Breast epithelium (tissue), 4 donors: ENCODE measurements at regions not wholly inside any gene's neighbourhood (a gene's known extent, or its start where the extent isn't known, plus 50 kb on each side); places are given as distances from the start of the nearest gene placed in this dataset.

Source experiments
- DNase-seq, 2 donors: peaks; one replicate each; pipeline ENCODE4 v3.0.0-alpha.2; 2019; ENCODE audit warnings: low spot score in 2 of 2
- H3K27ac ChIP-seq, 2 donors: fragments of 200-600 bp; sonication (generic) in 1 of 2; one replicate each; pipeline ENCODE4 v1.5.1; 2016 to 2019; ENCODE audit warnings: mild to moderate bottlenecking in 1 of 2
- H3K27me3 ChIP-seq, 2 donors: fragments of 200-600 bp; sonication (generic) in 1 of 2; one replicate each; pipeline versions ENCODE4 v1.5.1 to v1.6.0; 2017 to 2019; ENCODE audit warnings: control low read depth in 1 of 2, mild to moderate bottlenecking in 1 of 2
- H3K36me3 ChIP-seq: fragments of 200-600 bp; one replicate; pipeline ENCODE4 v1.5.1; 2019
- H3K4me1 ChIP-seq, 2 donors: fragments of 200-600 bp; sonication (generic); one replicate each; pipeline ENCODE4 v1.5.1; 2016 to 2019; ENCODE audit warnings: control low read depth in 1 of 2
- H3K4me3 ChIP-seq, 3 donors: fragments of 200-600 bp; sonication (generic); 1 replicate in 2 of 3; 2 replicates in 1 of 3; pipeline ENCODE4 v1.5.1; 2016 to 2019; ENCODE audit warnings: mild to moderate bottlenecking in 3 of 3, moderate library complexity in 2 of 3
- H3K9me3 ChIP-seq, 2 donors: fragments of 200-600 bp; sonication (generic) in 1 of 2; one replicate each; pipeline ENCODE4 v1.5.1; 2016 to 2019; ENCODE audit warnings: control low read depth in 1 of 2
- CTCF ChIP-seq, 3 donors: fragments of 450-650 bp; IDR thresholded peaks; one replicate each; pipeline ENCODE4 v1.5.1; 2016 to 2017; ENCODE audit warnings: antibody characterized with exemption in 3 of 3, mild to moderate bottlenecking in 3 of 3, moderate library complexity in 3 of 3
- POLR2A ChIP-seq: fragments of 450-650 bp; IDR thresholded peaks from one replicate; pipeline ENCODE4 v1.6.1; 2016; ENCODE audit warnings: antibody characterized with exemption, mild to moderate bottlenecking, moderate library complexity
- POLR2AphosphoS5 ChIP-seq, 3 donors: sonication (generic); formaldehyde crosslinking; IDR thresholded peaks; one replicate each; pipeline ENCODE4 v1.6.1; 2017; ENCODE audit warnings: antibody characterized with exemption in 3 of 3
- intact Hi-C: fragments of 100-400 bp; cut with DNase I; formaldehyde crosslinking; loops from one replicate; pipeline ENCODE4 v1.15.1; 2023; ENCODE audit warnings: low total_unique reads

- intact Hi-C loops, result no loop called here
- TF ChIP-seq POLR2AphosphoS5 (IDR thresholded peaks at IDR 0.05) (no peak), POLR2A (no peak), CTCF (IDR thresholded peaks at IDR 0.05) (no peak)
- no peak overlapping the region for H3K4me3 ChIP-seq
- no peak overlapping the region for H3K27ac ChIP-seq
- H3K4me1 ChIP-seq, result no peaks in the 10 kb centered on the region
- no peaks in the 10 kb centered on the region for H3K36me3 ChIP-seq
- no peaks in the 10 kb centered on the region for H3K9me3 ChIP-seq
- H3K27me3 ChIP-seq, result no peaks in the 10 kb centered on the region
- no peak for DNase-seq
These were observed 274.7 kb downstream of the ELAVL2 start for GRCh38 chr9:23551311-23551721.

GRCh38 chr9:23551929-23552707 lies 273.9 kb downstream of the ELAVL2 start:
- no peaks in the 10 kb centered on the region for H3K4me1 ChIP-seq
- intact Hi-C loops, result no loop called here
- no peak overlapping the region for H3K27ac ChIP-seq
- no peak for TF ChIP-seq POLR2AphosphoS5 (IDR thresholded peaks at IDR 0.05)
- no peak for TF ChIP-seq CTCF (IDR thresholded peaks at IDR 0.05)
- no peak for TF ChIP-seq POLR2A
- no peak overlapping the region for H3K4me3 ChIP-seq
- H3K36me3 ChIP-seq, result no peaks in the 10 kb centered on the region
- no peaks in the 10 kb centered on the region for H3K27me3 ChIP-seq
- H3K9me3 ChIP-seq, result no peaks in the 10 kb centered on the region
- no peak for DNase-seq

- H3K27me3 ChIP-seq, result no peaks in the 10 kb centered on the region
- no peak overlapping the region for H3K27ac ChIP-seq
- DNase-seq, result no peak
- intact Hi-C loops, result no loop called here
- no peaks in the 10 kb centered on the region for H3K9me3 ChIP-seq
- no peak overlapping the region for H3K4me3 ChIP-seq
- TF ChIP-seq CTCF (IDR thresholded peaks at IDR 0.05) (no peak), POLR2AphosphoS5 (IDR thresholded peaks at IDR 0.05) (no peak), POLR2A (no peak)
- no peaks in the 10 kb centered on the region for H3K4me1 ChIP-seq
- no peaks in the 10 kb centered on the region for H3K36me3 ChIP-seq
These were observed 273.0 kb downstream of the ELAVL2 start for GRCh38 chr9:23552876-23553601.

GRCh38 chr9:23554686-23555085 lies 271.4 kb downstream of the ELAVL2 start:
- no peaks in the 10 kb centered on the region for H3K36me3 ChIP-seq
- H3K27me3 ChIP-seq, result no peaks in the 10 kb centered on the region
- TF ChIP-seq POLR2AphosphoS5 (IDR thresholded peaks at IDR 0.05) (no peak), CTCF (IDR thresholded peaks at IDR 0.05) (no peak), POLR2A (no peak)
- no peaks in the 10 kb centered on the region for H3K4me1 ChIP-seq
- H3K4me3 ChIP-seq, result no peak overlapping the region
- no peak overlapping the region for H3K27ac ChIP-seq
- H3K9me3 ChIP-seq, result no peaks in the 10 kb centered on the region
- no peak for DNase-seq
- intact Hi-C loops, result no loop called here

- H3K27ac ChIP-seq, result no peak overlapping the region
- TF ChIP-seq POLR2AphosphoS5 (IDR thresholded peaks at IDR 0.05) (no peak), POLR2A (no peak), CTCF (IDR thresholded peaks at IDR 0.05) (no peak)
- intact Hi-C loops, result no loop called here
These were observed 270.2 kb downstream of the ELAVL2 start for GRCh38 chr9:23555851-23556250.

More at GRCh38 chr9:23555851-23556250, 270.2 kb downstream of the ELAVL2 start:
- no peaks in the 10 kb centered on the region for H3K4me1 ChIP-seq
- no peaks in the 10 kb centered on the region for H3K9me3 ChIP-seq
- no peaks in the 10 kb centered on the region for H3K36me3 ChIP-seq
- no peak for DNase-seq
- H3K4me3 ChIP-seq, result peak overlapping the region in 1 of 3 donors; percentile 15
- H3K27me3 ChIP-seq, result no peaks in the 10 kb centered on the region
